ENCODE measurements at regions not wholly inside any gene's neighbourhood (a gene's known extent, or its start where the extent isn't known, plus 50 kb on each side); places are given as distances from the start of the nearest gene placed in this dataset.

GRCh38 chr17:6352801-6353560 lies 81.9 kb downstream of the AIPL1 start:
- TF ChIP-seq CTCF (IDR thresholded peaks at IDR 0.05; ENCODE audit: borderline replicate concordance, control extremely low read depth, extremely low read depth, insufficient read depth, missing control alignments): no peak
- no peak for DNase-seq (ENCODE audit: low spot score)
- in situ Hi-C loops (cut with MboI; ENCODE audit: low sequenced_read_pairs, unreplicated experiment): no loop called here

GRCh38 chr17:6352016-6352415 lies 82.9 kb downstream of the AIPL1 start:
- no peak for DNase-seq (ENCODE audit: low spot score)
- no peak for TF ChIP-seq CTCF (IDR thresholded peaks at IDR 0.05; ENCODE audit: borderline replicate concordance, control extremely low read depth, extremely low read depth, insufficient read depth, missing control alignments)
- in situ Hi-C loops (cut with MboI; ENCODE audit: low sequenced_read_pairs, unreplicated experiment): no loop called here

- no peak for DNase-seq (ENCODE audit: low spot score)
- no peak for TF ChIP-seq CTCF (IDR thresholded peaks at IDR 0.05; ENCODE audit: borderline replicate concordance, control extremely low read depth, extremely low read depth, insufficient read depth, missing control alignments)
- in situ Hi-C loops (cut with MboI; ENCODE audit: low sequenced_read_pairs, unreplicated experiment): no loop called here
Observed at GRCh38 chr17:6350806-6351205, 84.1 kb downstream of the AIPL1 start.

GRCh38 chr17:6348891-6349290 lies 86.0 kb downstream of the AIPL1 start:
- TF ChIP-seq CTCF (IDR thresholded peaks at IDR 0.05; ENCODE audit: borderline replicate concordance, control extremely low read depth, extremely low read depth, insufficient read depth, missing control alignments): no peak
- no peak for DNase-seq (ENCODE audit: low spot score)
- in situ Hi-C loops (cut with MboI; ENCODE audit: low sequenced_read_pairs, unreplicated experiment): no loop called here

- DNase-seq (ENCODE audit: low spot score): no peak
- in situ Hi-C loops (cut with MboI; ENCODE audit: low sequenced_read_pairs, unreplicated experiment): no loop called here
- no peak for TF ChIP-seq CTCF (IDR thresholded peaks at IDR 0.05; ENCODE audit: borderline replicate concordance, control extremely low read depth, extremely low read depth, insufficient read depth, missing control alignments)
Observed at GRCh38 chr17:6347776-6348175, 87.1 kb downstream of the AIPL1 start.

GRCh38 chr17:6346986-6347385 lies 87.9 kb downstream of the AIPL1 start:
- DNase-seq (ENCODE audit: low spot score): no peak
- TF ChIP-seq CTCF (IDR thresholded peaks at IDR 0.05; ENCODE audit: borderline replicate concordance, control extremely low read depth, extremely low read depth, insufficient read depth, missing control alignments): no peak
- in situ Hi-C loops (cut with MboI; ENCODE audit: low sequenced_read_pairs, unreplicated experiment): no loop called here
